ENCODE measurements at regions not wholly inside any gene's neighbourhood (a gene's known extent, or its start where the extent isn't known, plus 50 kb on each side); places are given as distances from the start of the nearest gene placed in this dataset.

DNA sequence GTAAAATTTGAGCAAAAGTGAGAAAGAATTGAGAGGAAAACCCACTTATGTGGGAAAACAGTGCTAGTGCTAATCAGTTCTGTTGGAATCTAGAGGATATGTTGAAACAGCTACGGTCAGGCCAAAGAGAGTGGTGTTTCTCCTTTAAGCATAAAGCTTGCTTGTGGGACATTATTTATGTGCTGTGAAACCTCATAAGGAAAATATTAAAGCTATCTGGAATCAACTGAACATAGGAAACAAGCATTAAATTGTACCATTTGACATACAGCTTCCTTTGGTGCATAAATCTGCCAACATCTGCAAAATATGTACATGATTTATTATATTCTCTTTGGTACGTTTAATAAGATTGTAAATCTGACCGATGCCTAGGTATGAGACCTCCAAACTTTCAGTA is 182.5 kb upstream of the PDE10A start:
- peaks cover 59% of the 10 kb centered on the region for H3K27me3 ChIP-seq (replicated peaks; ENCODE audit: insufficient read depth)
- H3F3A ChIP-seq (ENCODE audit: insufficient read depth), result no peaks in the 10 kb centered on the region
- H2AFZ ChIP-seq, result no peak overlapping the region
- H3K79me2 ChIP-seq (ENCODE audit: insufficient read depth), result no peaks in the 10 kb centered on the region
- H3K4me1 ChIP-seq (ENCODE audit: insufficient read depth), result no peaks in the 10 kb centered on the region
- no peak for DNase-seq
- TF ChIP-seq EZH2phosphoT487 (IDR thresholded peaks at IDR 0.05; ENCODE audit: insufficient read depth, low read depth) (no peak), EZH2 (IDR thresholded peaks at IDR 0.05; ENCODE audit: insufficient read depth, poor library complexity, severe bottlenecking) (no peak)
- no peaks in the 10 kb centered on the region for H3K9me3 ChIP-seq (ENCODE audit: low read depth)
- H3K9me2 ChIP-seq (ENCODE audit: insufficient read depth), result no peaks in the 10 kb centered on the region
- no peak overlapping the region for H3K4me2 ChIP-seq (ENCODE audit: unreplicated experiment)
- H3K27ac ChIP-seq, result no peak overlapping the region
- in situ Hi-C loops (cut with MboI), result no loop called here
- no peak overlapping the region for H3K9ac ChIP-seq
- no peak overlapping the region for H3K4me3 ChIP-seq
- WGBS, 2 experiments (ENCODE audit: low coverage in 1 of 2, low lambda C conversion rate in 2 of 2, missing lambda C conversion rate in 2 of 2), result 30 to 31% methylated on average over 3 of the region's 3 CpGs
- no peaks in the 10 kb centered on the region for H4K20me1 ChIP-seq (ENCODE audit: insufficient read depth)
- H3K36me3 ChIP-seq (ENCODE audit: low read depth), result no peaks in the 10 kb centered on the region

DNA sequence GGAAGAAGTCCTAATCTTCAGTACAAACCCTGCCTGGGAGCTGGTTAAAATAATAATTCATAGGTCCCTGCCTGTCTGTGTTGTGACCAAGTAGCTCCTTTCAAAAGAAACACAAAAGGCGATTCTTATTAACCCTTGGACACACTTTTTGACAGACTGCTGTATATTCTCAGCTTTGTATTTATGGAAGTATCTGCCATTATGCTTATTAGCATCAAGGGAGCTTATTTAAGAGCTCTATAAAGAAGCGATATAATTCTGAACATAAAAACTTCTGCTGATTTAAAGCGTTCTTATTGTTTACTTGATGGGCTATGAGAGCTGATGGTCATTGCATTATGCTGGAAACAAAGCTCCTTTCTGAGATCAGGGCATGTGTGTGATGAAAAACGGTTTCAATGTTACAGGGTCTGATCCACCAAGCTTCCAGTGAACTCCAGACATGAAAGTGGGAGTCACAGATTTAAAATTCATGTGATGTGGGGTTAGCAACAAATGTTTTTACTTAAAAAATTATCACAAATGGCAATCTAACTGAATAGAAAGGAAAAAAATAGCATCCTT is 181.8 kb upstream of the PDE10A start:
- Histone ChIP-seq H2AFZ (no peak overlapping the region), H3K4me3 (no peak overlapping the region), H3K79me2 (ENCODE audit: insufficient read depth) (no peaks in the 10 kb centered on the region), H3K27me3 (replicated peaks; ENCODE audit: insufficient read depth) (peaks cover 55% of the 10 kb centered on the region), H3K4me2 (ENCODE audit: unreplicated experiment) (no peak overlapping the region), H3K9me3 (ENCODE audit: low read depth) (no peaks in the 10 kb centered on the region), H4K20me1 (ENCODE audit: insufficient read depth) (no peaks in the 10 kb centered on the region), H3K27ac (no peak overlapping the region), H3K9me2 (ENCODE audit: insufficient read depth) (no peaks in the 10 kb centered on the region), H3K4me1 (ENCODE audit: insufficient read depth) (no peaks in the 10 kb centered on the region), H3K9ac (no peak overlapping the region), H3K36me3 (ENCODE audit: low read depth) (no peaks in the 10 kb centered on the region), H3F3A (ENCODE audit: insufficient read depth) (no peaks in the 10 kb centered on the region)
- DNase-seq, result no peak
- in situ Hi-C loops (cut with MboI), result no loop called here
- TF ChIP-seq EZH2phosphoT487 (IDR thresholded peaks at IDR 0.05; ENCODE audit: insufficient read depth, low read depth) (no peak), EZH2 (IDR thresholded peaks at IDR 0.05; ENCODE audit: insufficient read depth, poor library complexity, severe bottlenecking) (no peak)
- WGBS, 2 experiments (ENCODE audit: low coverage in 1 of 2, low lambda C conversion rate in 2 of 2, missing lambda C conversion rate in 2 of 2), result 48 to 49% methylated on average over 4 of the region's 4 CpGs

DNA sequence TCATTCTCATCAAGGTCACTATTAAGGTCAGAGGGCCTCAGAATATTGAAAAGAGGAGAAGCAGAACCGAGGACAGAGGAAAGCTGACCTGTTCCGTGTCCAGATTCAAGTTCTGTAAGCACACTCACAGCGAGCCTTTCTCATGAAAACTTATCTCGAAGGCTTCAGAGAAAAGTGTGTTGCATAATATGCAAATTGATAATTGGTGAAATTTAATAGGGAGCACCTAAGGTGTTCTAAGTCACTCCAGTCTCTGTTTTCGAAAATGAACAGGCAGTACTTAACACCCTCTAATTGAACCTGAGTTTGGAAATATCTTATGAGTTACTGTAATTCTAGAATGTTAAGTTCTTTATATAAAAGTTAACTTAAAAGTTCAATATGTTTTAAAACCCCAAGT is 181.2 kb upstream of the PDE10A start:
- Histone ChIP-seq H3K4me1 (ENCODE audit: insufficient read depth) (no peaks in the 10 kb centered on the region), H3K4me2 (ENCODE audit: unreplicated experiment) (no peak overlapping the region), H4K20me1 (ENCODE audit: insufficient read depth) (no peaks in the 10 kb centered on the region), H3K9me3 (ENCODE audit: low read depth) (no peaks in the 10 kb centered on the region), H3K27ac (no peak overlapping the region), H3K9me2 (ENCODE audit: insufficient read depth) (no peaks in the 10 kb centered on the region), H3K4me3 (no peak overlapping the region), H3K9ac (no peak overlapping the region), H3K79me2 (ENCODE audit: insufficient read depth) (no peaks in the 10 kb centered on the region), H3K36me3 (ENCODE audit: low read depth) (no peaks in the 10 kb centered on the region), H2AFZ (no peak overlapping the region), H3K27me3 (replicated peaks; ENCODE audit: insufficient read depth) (peaks cover 48% of the 10 kb centered on the region), H3F3A (ENCODE audit: insufficient read depth) (no peaks in the 10 kb centered on the region)
- WGBS, 2 experiments (ENCODE audit: low coverage in 1 of 2, low lambda C conversion rate in 2 of 2, missing lambda C conversion rate in 2 of 2), result 43 to 54% methylated on average over 5 of the region's 5 CpGs
- TF ChIP-seq EZH2 (IDR thresholded peaks at IDR 0.05; ENCODE audit: insufficient read depth, poor library complexity, severe bottlenecking), result no peak
- TF ChIP-seq EZH2phosphoT487 (IDR thresholded peaks at IDR 0.05; ENCODE audit: insufficient read depth, low read depth), result no peak
- in situ Hi-C loops (cut with MboI), result no loop called here
- no peak for DNase-seq

DNA sequence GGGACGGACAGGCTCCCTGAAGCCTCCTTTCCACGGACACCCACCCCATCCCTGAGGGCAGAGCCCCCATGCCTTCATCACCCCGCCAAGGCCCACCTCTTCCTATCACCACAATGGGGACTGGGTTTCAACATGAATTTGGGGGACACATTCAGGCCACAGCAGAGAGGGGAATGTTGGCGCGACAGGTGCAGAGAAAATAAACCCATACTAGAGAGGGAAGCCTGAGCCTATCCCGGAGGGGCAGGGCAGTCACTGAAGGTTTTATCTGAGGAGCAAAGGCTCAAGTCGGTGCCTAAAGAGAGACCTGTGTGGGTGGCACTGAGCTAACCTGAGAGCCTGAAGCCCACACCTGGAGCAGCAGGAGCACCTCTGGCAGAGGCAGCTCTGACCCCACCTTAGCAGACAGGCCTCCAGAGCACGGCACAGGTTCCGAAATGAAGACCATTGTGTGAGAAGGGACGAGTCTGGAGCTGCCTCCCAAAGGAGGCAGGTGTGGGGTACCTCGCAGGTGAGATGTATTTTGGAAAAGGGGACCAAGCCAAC is 180.6 kb upstream of the PDE10A start:
- Histone ChIP-seq H3K36me3 (ENCODE audit: low read depth) (no peaks in the 10 kb centered on the region), H3F3A (ENCODE audit: insufficient read depth) (no peaks in the 10 kb centered on the region), H2AFZ (no peak overlapping the region), H3K79me2 (ENCODE audit: insufficient read depth) (no peaks in the 10 kb centered on the region), H3K4me2 (ENCODE audit: unreplicated experiment) (no peak overlapping the region), H3K9ac (no peak overlapping the region), H3K9me2 (ENCODE audit: insufficient read depth) (no peaks in the 10 kb centered on the region), H3K4me1 (ENCODE audit: insufficient read depth) (no peaks in the 10 kb centered on the region), H4K20me1 (ENCODE audit: insufficient read depth) (no peaks in the 10 kb centered on the region), H3K9me3 (ENCODE audit: low read depth) (no peaks in the 10 kb centered on the region), H3K27me3 (replicated peaks; ENCODE audit: insufficient read depth) (peaks cover 44% of the 10 kb centered on the region), H3K27ac (no peak overlapping the region), H3K4me3 (no peak overlapping the region)
- in situ Hi-C loops (cut with MboI), result no loop called here
- WGBS, 2 experiments (ENCODE audit: low coverage in 1 of 2, low lambda C conversion rate in 2 of 2, missing lambda C conversion rate in 2 of 2), result 43 to 44% methylated on average over 11 of the region's 11 CpGs
- no peak for DNase-seq
- TF ChIP-seq EZH2 (IDR thresholded peaks at IDR 0.05; ENCODE audit: insufficient read depth, poor library complexity, severe bottlenecking), result no peak
- no peak for TF ChIP-seq EZH2phosphoT487 (IDR thresholded peaks at IDR 0.05; ENCODE audit: insufficient read depth, low read depth)
